GM10248 (cell line): ENCODE measurements at regions not wholly inside any gene's neighbourhood (a gene's known extent, or its start where the extent isn't known, plus 50 kb on each side); places are given as distances from the start of the nearest gene placed in this dataset.
"Not testable (repeated sequence)": the region's sequence is repeated elsewhere in the genome, so short reads cannot be mapped to it uniquely, and the experiment has no call there.

Experiments
- CTCF ChIA-PET: fragments of 300-600 bp; sonication (Branson Sonifier 250); formaldehyde crosslinking; extraction: SDS; loops from one replicate; lab custom pipeline; 2021; ENCODE audit warnings: antibody characterized with exemption; lab: Yijun Ruan, JAX
- POLR2A ChIA-PET: fragments of 350-650 bp; sonication (Branson Sonifier 250); formaldehyde crosslinking; extraction: SDS; loops from one replicate; lab custom pipeline; 2020; ENCODE audit warnings: antibody characterized with exemption; lab: Yijun Ruan, JAX
- DNase-seq: peaks from one replicate; pipeline ENCODE4 v3.0.0; 2012; ENCODE audit errors: extremely low spot score
- TF ChIP-seq, protein P1 (sequence below): IDR thresholded peaks from 2 replicates; pipeline ENCODE4 v1.5.1; 2012; ENCODE audit warnings: mild to moderate bottlenecking, low read depth; ENCODE audit errors: extremely low read depth, missing control alignments, control extremely low read depth

DNA sequence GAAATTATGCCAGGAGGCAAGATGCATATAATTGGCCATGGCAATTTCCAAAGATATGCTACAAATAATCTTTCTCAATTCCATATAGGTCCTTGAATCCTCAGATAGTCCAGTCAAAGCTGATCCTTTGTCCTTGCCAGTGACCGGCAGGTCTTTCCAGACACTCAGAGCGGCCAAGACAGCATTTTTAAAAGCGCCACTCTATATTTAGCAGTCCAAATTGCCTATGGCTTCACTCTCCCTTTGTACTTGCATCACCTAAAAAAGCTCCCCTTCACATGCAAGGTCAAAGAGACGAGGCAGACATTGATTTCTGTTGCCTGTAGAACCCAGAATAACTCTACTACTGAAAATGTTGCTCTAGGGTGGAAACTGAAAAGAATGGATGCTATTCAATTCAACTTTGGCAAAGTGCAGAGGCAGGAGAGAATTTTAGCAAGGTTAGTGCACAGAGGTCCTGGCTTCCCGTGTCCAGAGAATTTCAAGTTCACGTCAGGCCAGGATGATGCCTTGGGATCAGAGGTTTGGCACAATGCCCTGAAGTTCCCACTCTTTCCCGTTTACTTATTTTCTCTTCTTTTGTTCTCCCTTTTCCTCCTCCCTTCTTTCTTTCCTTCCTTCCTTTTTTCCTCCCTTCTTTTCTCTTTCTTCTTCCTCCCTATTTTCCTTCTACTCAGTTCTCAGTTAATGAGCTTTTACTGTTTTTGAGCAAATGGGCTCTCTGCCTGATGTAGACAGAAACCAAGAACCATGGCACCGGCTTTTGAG lies 108.5 kb downstream of the KCNK1 start:
- TF ChIP-seq, protein P1, sequence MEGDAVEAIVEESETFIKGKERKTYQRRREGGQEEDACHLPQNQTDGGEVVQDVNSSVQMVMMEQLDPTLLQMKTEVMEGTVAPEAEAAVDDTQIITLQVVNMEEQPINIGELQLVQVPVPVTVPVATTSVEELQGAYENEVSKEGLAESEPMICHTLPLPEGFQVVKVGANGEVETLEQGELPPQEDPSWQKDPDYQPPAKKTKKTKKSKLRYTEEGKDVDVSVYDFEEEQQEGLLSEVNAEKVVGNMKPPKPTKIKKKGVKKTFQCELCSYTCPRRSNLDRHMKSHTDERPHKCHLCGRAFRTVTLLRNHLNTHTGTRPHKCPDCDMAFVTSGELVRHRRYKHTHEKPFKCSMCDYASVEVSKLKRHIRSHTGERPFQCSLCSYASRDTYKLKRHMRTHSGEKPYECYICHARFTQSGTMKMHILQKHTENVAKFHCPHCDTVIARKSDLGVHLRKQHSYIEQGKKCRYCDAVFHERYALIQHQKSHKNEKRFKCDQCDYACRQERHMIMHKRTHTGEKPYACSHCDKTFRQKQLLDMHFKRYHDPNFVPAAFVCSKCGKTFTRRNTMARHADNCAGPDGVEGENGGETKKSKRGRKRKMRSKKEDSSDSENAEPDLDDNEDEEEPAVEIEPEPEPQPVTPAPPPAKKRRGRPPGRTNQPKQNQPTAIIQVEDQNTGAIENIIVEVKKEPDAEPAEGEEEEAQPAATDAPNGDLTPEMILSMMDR, result no peak
- ChIA-PET CTCF (interaction anchor here (1.1 to 1.9 kb wide), 3 partner anchors 10 to 697 kb away, joined by 3 to 4 read pairs (median 4); no protein-coding TSS in a partner anchor), POLR2A (no interaction called here)
- no peak for DNase-seq

DNA sequence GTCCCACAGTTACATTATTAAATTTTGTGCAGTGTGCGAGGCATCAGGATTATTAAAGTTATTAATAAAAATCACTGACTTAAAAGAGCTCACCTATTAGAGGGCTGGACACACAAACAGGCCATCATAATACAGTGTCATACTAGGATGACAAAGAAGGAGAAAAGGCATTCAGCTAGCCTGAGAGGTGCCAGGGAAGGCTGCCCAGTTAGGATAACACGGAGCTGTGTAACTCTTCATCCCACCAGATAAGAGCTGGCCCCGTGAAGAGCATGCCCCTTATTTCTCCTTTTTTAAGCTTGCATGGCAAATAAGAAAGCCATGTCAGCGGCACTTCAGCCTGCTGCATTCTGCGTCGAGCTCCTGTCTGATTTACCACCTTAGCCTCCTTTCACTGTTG lies 109.5 kb downstream of the KCNK1 start:
- TF ChIP-seq, protein P1, result no peak
- DNase-seq, result no peak
- ChIA-PET POLR2A (no interaction called here), CTCF (interaction anchor here (0.9 to 1.9 kb wide), 6 partner anchors 8 to 698 kb away, joined by 3 to 6 read pairs (median 4); no protein-coding TSS in a partner anchor)

DNA sequence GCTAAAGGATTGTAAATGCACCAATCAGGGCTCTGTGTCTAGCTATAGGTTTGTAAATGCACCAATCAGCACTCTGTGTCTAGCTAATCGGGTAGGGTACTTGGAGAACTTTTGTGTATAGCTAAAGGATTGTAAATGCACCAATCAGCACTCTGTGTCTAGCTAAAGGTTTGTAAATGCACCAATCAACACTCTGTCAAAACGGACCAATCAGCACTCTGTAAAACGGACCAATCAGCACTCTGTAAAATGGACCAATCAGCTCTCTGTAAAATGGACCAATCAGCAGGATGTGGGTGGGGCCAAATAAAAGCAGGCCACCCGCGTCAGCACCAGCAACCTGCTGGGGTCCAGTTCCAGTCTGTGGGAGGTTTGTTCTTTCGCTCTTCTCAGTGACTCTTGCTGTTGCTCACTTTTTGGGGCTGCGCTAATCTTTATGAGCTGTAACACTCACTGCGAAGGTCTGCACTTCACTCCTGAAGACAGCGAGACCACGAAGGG lies 110.3 kb downstream of the KCNK1 start:
- CTCF ChIA-PET, result interaction anchor here (0.9 to 1.9 kb wide), 5 partner anchors 8 to 24 kb away, joined by 3 to 6 read pairs (median 4); no protein-coding TSS in a partner anchor
- POLR2A ChIA-PET, DNase-seq: not testable (repeated sequence)

DNA sequence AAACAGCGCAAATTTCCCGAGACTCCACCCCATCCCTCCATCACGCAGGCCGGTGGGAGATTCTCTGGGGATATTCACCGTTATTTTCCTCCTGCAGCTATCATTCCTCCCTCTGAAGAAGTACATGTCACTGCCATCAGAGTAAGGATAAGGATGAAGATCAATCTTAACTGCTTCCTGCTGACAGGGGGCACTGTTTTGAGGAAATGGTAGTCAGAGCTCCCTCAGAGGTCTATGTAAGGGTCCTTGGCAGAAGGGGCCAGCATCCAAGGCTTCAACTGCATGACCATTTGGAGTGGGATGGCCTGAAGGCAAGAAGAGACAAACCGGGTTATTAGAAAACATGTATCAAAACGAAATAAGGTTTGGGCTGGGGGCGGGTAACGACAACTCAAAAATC lies 111.5 kb downstream of the KCNK1 start:
- DNase-seq, result no peak
- POLR2A ChIA-PET, result no interaction called here
- CTCF ChIA-PET, result no interaction called here
- TF ChIP-seq, protein P1, result no peak

DNA sequence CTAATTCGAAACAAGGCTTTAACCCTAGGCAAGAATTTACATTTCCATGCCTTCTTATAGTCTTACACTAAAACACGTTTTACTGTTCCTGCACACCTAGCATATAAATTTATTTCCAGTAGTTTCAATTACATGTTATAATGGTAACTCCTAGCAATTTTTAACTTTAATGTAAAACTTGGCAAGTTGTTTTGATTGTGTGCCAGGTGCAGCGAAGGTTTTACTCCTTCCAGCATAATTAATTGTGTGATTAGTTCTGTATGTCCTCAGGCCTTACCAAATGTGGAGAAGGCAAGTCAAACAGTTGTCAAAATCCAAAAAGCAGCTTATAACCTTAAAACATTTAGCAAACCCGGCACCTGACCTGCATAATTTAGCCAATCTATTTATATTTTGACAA lies 114.8 kb downstream of the KCNK1 start:
- no peak for DNase-seq
- CTCF ChIA-PET, result interaction anchor here (1.3 kb wide), 1 partner anchor 28 kb away, joined by 3 read pairs; no protein-coding TSS in a partner anchor
- TF ChIP-seq, protein P1, result no peak
- POLR2A ChIA-PET, result no interaction called here

DNA sequence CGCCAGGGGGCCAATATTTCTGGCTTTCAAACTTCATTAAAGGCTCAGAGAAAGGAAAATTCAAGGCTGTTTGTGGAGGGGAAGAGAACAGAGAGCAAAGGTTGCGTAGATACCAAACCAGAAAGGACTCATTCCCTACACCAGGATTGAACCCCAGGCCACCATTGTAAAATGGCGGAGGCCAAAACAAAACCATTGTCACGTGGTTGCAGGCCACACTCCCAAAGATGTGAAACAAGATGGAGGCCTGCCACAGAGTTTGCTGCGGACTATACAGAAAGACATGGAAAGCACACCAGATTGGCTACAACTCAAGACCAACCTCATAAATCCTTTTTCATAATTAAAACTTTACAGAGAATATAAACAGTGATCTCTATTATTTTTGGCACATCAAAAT lies 116.5 kb downstream of the KCNK1 start:
- TF ChIP-seq, protein P1, result no peak
- DNase-seq, result no peak
- CTCF ChIA-PET, result no interaction called here

DNA sequence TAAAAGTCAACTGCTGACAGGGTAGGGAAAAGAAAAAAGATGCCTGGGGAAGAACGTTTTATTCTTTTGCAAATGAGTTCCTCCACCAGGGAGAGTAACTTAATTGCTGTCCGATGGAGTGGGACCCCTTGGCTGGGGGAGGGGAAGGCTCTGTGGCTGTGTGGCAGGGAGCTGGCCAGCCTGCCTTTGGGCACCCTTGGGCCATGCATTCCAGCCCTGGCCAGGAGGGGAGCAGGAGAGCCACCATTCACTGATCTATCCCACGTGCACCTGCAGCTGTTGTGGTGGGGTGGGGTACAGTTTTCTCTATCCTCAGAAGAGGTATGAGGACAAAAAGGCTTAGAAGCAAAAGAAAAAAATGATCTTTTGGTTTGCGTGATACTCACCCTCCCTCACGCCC lies 116.9 kb downstream of the KCNK1 start:
- DNase-seq, result no peak

More for the DNA sequence above, 116.5 kb downstream of the KCNK1 start:
- POLR2A ChIA-PET, result no interaction called here

More for the DNA sequence above, 116.9 kb downstream of the KCNK1 start:
- POLR2A ChIA-PET, result no interaction called here
- TF ChIP-seq, protein P1, result no peak
- CTCF ChIA-PET, result no interaction called here
